ENCODE measurements at regions not wholly inside any gene's neighbourhood (a gene's known extent, or its start where the extent isn't known, plus 50 kb on each side); places are given as distances from the start of the nearest gene placed in this dataset.
A peak's percentile ranks its signal among the peaks of the same experiment; 100 is the strongest.

- Histone ChIP-seq H3K9ac (ENCODE audit: control insufficient read depth, extremely low read depth, insufficient read depth, low read length) (no peak overlapping the region), H3K27ac (ENCODE audit: control insufficient read depth, insufficient read depth, low read length) (no peak overlapping the region), H3K4me2 (ENCODE audit: control insufficient read depth, extremely low read depth, insufficient read depth, low read depth, low read length) (no peak overlapping the region), H3K79me2 (ENCODE audit: control insufficient read depth, insufficient read depth, low read length) (no peaks in the 10 kb centered on the region), H4K20me1 (ENCODE audit: control insufficient read depth, extremely low read depth, insufficient read depth, low read length) (no peaks in the 10 kb centered on the region), H3K9me1 (ENCODE audit: control insufficient read depth, extremely low read depth, insufficient read depth, low read length) (no peaks in the 10 kb centered on the region), H3K4me1 (ENCODE audit: control insufficient read depth, extremely low read depth, insufficient read depth, low read length) (no peaks in the 10 kb centered on the region), H3K9me3 (ENCODE audit: control insufficient read depth, low read depth, low read length) (no peaks in the 10 kb centered on the region), H3K36me3 (ENCODE audit: control insufficient read depth in 2 of 2, extremely low read depth in 1 of 2, insufficient read depth in 2 of 2, low read length in 2 of 2) (no peaks in the 10 kb centered on the region), H2AFZ (ENCODE audit: control insufficient read depth, low read length) (no peak overlapping the region), H3K4me3 (ENCODE audit: control insufficient read depth in 2 of 3, extremely low read depth in 1 of 3, insufficient read depth in 2 of 3, low read depth in 1 of 3, low read length in 3 of 3) (no peak overlapping the region), H3K27me3 (ENCODE audit: control insufficient read depth, extremely low read depth, insufficient read depth, low read length) (no peaks in the 10 kb centered on the region)
- TF ChIP-seq, protein P1, sequence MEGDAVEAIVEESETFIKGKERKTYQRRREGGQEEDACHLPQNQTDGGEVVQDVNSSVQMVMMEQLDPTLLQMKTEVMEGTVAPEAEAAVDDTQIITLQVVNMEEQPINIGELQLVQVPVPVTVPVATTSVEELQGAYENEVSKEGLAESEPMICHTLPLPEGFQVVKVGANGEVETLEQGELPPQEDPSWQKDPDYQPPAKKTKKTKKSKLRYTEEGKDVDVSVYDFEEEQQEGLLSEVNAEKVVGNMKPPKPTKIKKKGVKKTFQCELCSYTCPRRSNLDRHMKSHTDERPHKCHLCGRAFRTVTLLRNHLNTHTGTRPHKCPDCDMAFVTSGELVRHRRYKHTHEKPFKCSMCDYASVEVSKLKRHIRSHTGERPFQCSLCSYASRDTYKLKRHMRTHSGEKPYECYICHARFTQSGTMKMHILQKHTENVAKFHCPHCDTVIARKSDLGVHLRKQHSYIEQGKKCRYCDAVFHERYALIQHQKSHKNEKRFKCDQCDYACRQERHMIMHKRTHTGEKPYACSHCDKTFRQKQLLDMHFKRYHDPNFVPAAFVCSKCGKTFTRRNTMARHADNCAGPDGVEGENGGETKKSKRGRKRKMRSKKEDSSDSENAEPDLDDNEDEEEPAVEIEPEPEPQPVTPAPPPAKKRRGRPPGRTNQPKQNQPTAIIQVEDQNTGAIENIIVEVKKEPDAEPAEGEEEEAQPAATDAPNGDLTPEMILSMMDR (optimal IDR thresholded peaks at IDR 0.05 in 1 of 3, IDR thresholded peaks at IDR 0.05 in 1 of 3, conservative IDR thresholded peaks at IDR 0.05 in 1 of 3; ENCODE audit: extremely low read depth in 1 of 3, insufficient read depth in 2 of 3, low read length in 3 of 3) = peak; percentile 74 to 81 (median 75)
- TF ChIP-seq EZH2 (IDR thresholded peaks at IDR 0.05; ENCODE audit: low read length) = no peak
- peak; percentile 7 for DNase-seq (ENCODE audit: low read depth, low spot score)
- dilution Hi-C loops (cut with MboI; ENCODE audit: extremely low pct_ligation_motif_present, low sequenced_read_pairs) = no loop called here
- peak; percentile 93 for FAIRE-seq
Measured at GRCh38 chr9:15104826-15105420, 194.7 kb upstream of the FREM1 start.

GRCh38 chr9:15103290-15103689 is 193.1 kb upstream of the FREM1 start:
- Histone ChIP-seq H3K9me1 (ENCODE audit: control insufficient read depth, extremely low read depth, insufficient read depth, low read length) (no peaks in the 10 kb centered on the region), H2AFZ (ENCODE audit: control insufficient read depth, low read length) (no peak overlapping the region), H3K4me2 (ENCODE audit: control insufficient read depth, extremely low read depth, insufficient read depth, low read depth, low read length) (no peak overlapping the region), H3K4me3 (ENCODE audit: control insufficient read depth in 2 of 3, extremely low read depth in 1 of 3, insufficient read depth in 2 of 3, low read depth in 1 of 3, low read length in 3 of 3) (no peak overlapping the region), H3K9me3 (ENCODE audit: control insufficient read depth, low read depth, low read length) (no peaks in the 10 kb centered on the region), H4K20me1 (ENCODE audit: control insufficient read depth, extremely low read depth, insufficient read depth, low read length) (no peaks in the 10 kb centered on the region), H3K27me3 (ENCODE audit: control insufficient read depth, extremely low read depth, insufficient read depth, low read length) (no peaks in the 10 kb centered on the region), H3K36me3 (ENCODE audit: control insufficient read depth in 2 of 2, extremely low read depth in 1 of 2, insufficient read depth in 2 of 2, low read length in 2 of 2) (no peaks in the 10 kb centered on the region), H3K9ac (ENCODE audit: control insufficient read depth, extremely low read depth, insufficient read depth, low read length) (no peak overlapping the region), H3K4me1 (ENCODE audit: control insufficient read depth, extremely low read depth, insufficient read depth, low read length) (no peaks in the 10 kb centered on the region), H3K27ac (ENCODE audit: control insufficient read depth, insufficient read depth, low read length) (no peak overlapping the region), H3K79me2 (ENCODE audit: control insufficient read depth, insufficient read depth, low read length) (no peaks in the 10 kb centered on the region)
- no peak for TF ChIP-seq EZH2 (IDR thresholded peaks at IDR 0.05; ENCODE audit: low read length)
- TF ChIP-seq, protein P1 (optimal IDR thresholded peaks at IDR 0.05 in 1 of 3, IDR thresholded peaks at IDR 0.05 in 1 of 3, conservative IDR thresholded peaks at IDR 0.05 in 1 of 3; ENCODE audit: extremely low read depth in 1 of 3, insufficient read depth in 2 of 3, low read length in 3 of 3) = no peak
- DNase-seq (ENCODE audit: low read depth, low spot score) (no peak), FAIRE-seq (no peak)
- dilution Hi-C loops (cut with MboI; ENCODE audit: extremely low pct_ligation_motif_present, low sequenced_read_pairs) = no loop called here
